ENCODE measurements at regions not wholly inside any gene's neighbourhood (a gene's known extent, or its start where the extent isn't known, plus 50 kb on each side); places are given as distances from the start of the nearest gene placed in this dataset.
"Not testable (repeated sequence)": the region's sequence is repeated elsewhere in the genome, so short reads cannot be mapped to it uniquely, and the experiment has no call there.

- H3K4me3 ChIP-seq, result peak overlapping the region in 3 of 4 donors; percentile 25 to 51 (median 41)
- no peak for ATAC-seq (ENCODE audit: low FRiP score in 2 of 2)
These were observed 67.3 kb upstream of the USP15 start for GRCh38 chr12:62192903-62193250.

GRCh38 chr12:62194031-62194430 is 66.2 kb upstream of the USP15 start:
- Histone ChIP-seq H3K4me1 (peaks cover 24 to 30% (median 27%) of the 10 kb centered on the region in 4 donors), H3K36me3 (no peaks in the 10 kb centered on the region), H3K27me3 (peaks cover 0 to 20% (median 8%) of the 10 kb centered on the region in 4 donors), H3K4me3 (no peak overlapping the region), H3K9me3 (no peaks in the 10 kb centered on the region), H3K27ac (no peak overlapping the region)
- ATAC-seq (ENCODE audit: low FRiP score in 2 of 2) (no peak), DNase-seq (no peak)
- no peak for TF ChIP-seq POLR2AphosphoS5 (IDR thresholded peaks at IDR 0.05)
- no peak for TF ChIP-seq CTCF (IDR thresholded peaks at IDR 0.05)
- no peak for TF ChIP-seq EP300 (IDR thresholded peaks at IDR 0.05)
- no peak for TF ChIP-seq POLR2A (IDR thresholded peaks at IDR 0.05)
- 33 to 38% methylated on average over 1 of the region's 1 CpG for WGBS, 2 donors

More at GRCh38 chr12:62192903-62193250, 67.3 kb upstream of the USP15 start:
- Histone ChIP-seq H3K27ac (no peak overlapping the region), H3K27me3 (peaks cover 0 to 20% (median 8%) of the 10 kb centered on the region in 4 donors), H3K4me1 (peaks cover 24 to 30% (median 27%) of the 10 kb centered on the region in 4 donors), H3K9me3 (no peaks in the 10 kb centered on the region), H3K36me3 (no peaks in the 10 kb centered on the region)
- no peak for DNase-seq
- WGBS, 2 donors, result 23% methylated on average over 7 of the region's 7 CpGs
- TF ChIP-seq POLR2A (IDR thresholded peaks at IDR 0.05) (no peak), CTCF (IDR thresholded peaks at IDR 0.05) (peak in 1 of 6 experiments; percentile 55)

- no peak for TF ChIP-seq POLR2A (IDR thresholded peaks at IDR 0.05)
- TF ChIP-seq EP300 (IDR thresholded peaks at IDR 0.05), result no peak
- no peak for TF ChIP-seq CTCF (IDR thresholded peaks at IDR 0.05)
- no peak for TF ChIP-seq POLR2AphosphoS5 (IDR thresholded peaks at IDR 0.05)
- ATAC-seq (ENCODE audit: low FRiP score in 2 of 2), result no peak
- DNase-seq, result no peak
- H3K27ac ChIP-seq, result no peak overlapping the region
- no peaks in the 10 kb centered on the region for H3K36me3 ChIP-seq
- H3K27me3 ChIP-seq, result peaks cover 0 to 20% (median 8%) of the 10 kb centered on the region in 4 donors
- no peaks in the 10 kb centered on the region for H3K9me3 ChIP-seq
- H3K4me1 ChIP-seq, result peaks cover 24 to 30% (median 27%) of the 10 kb centered on the region in 4 donors
- no peak overlapping the region for H3K4me3 ChIP-seq
These were observed 65.6 kb upstream of the USP15 start for GRCh38 chr12:62194616-62195015.

- TF ChIP-seq CTCF (IDR thresholded peaks at IDR 0.05), result no peak
- no peak for TF ChIP-seq POLR2A (IDR thresholded peaks at IDR 0.05)
- no peak for TF ChIP-seq EP300 (IDR thresholded peaks at IDR 0.05)
- no peak for TF ChIP-seq POLR2AphosphoS5 (IDR thresholded peaks at IDR 0.05)
These were observed 64.1 kb upstream of the USP15 start for GRCh38 chr12:62196146-62196545.

GRCh38 chr12:62202861-62203260 is 57.3 kb upstream of the USP15 start:
- 85 to 93% methylated on average over 3 of the region's 3 CpGs for WGBS, 2 donors
- H3K27me3 ChIP-seq, result not testable (repeated sequence)

More at GRCh38 chr12:62196146-62196545, 64.1 kb upstream of the USP15 start:
- DNase-seq (no peak), ATAC-seq (ENCODE audit: low FRiP score in 2 of 2) (no peak)
- H3K27ac ChIP-seq, result no peak overlapping the region
- peaks cover 0 to 8% (median 3%) of the 10 kb centered on the region in 4 donors for H3K9me3 ChIP-seq
- H3K27me3 ChIP-seq, result peaks cover 0 to 14% (median 4%) of the 10 kb centered on the region in 4 donors
- peaks cover 18% of the 10 kb centered on the region in 4 donors for H3K4me1 ChIP-seq
- no peak overlapping the region for H3K4me3 ChIP-seq
- no peaks in the 10 kb centered on the region for H3K36me3 ChIP-seq

More at GRCh38 chr12:62202861-62203260, 57.3 kb upstream of the USP15 start:
- not testable (repeated sequence) for ATAC-seq (ENCODE audit: low FRiP score in 2 of 2); H3K4me3 ChIP-seq; H3K36me3 ChIP-seq; H3K27ac ChIP-seq; H3K9me3 ChIP-seq; H3K4me1 ChIP-seq; DNase-seq
